ENCODE measurements at regions not wholly inside any gene's neighbourhood (a gene's known extent, or its start where the extent isn't known, plus 50 kb on each side); places are given as distances from the start of the nearest gene placed in this dataset.

DNA sequence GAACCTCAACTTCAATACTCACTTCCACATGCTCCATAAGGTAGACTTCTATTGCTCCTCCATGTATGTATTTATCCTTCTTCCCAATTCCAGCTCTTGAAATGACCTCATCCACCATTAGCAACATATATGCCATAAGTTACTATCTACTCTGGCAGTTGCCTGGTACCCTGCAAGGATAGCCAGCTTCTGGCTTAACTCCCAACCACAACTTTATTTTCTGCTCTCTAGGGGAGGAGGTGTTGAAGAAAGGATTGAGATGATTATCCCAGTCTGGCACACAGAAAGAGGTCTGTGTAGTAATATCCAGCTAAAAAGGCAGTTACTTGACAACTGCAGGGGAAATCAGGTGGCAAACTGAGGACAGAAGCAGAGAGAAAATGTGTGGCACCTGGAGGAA lies 71.5 kb upstream of the MDM1 start:
- Histone ChIP-seq H3K79me2 (ENCODE audit: low read length) (no peaks in the 10 kb centered on the region), H3F3A (ENCODE audit: low read length, unreplicated experiment) (no peaks in the 10 kb centered on the region), H4K20me1 (ENCODE audit: low read length) (no peaks in the 10 kb centered on the region), H3K4me1 (ENCODE audit: insufficient read depth, low read length) (peaks cover 23% of the 10 kb centered on the region), H3K9ac (ENCODE audit: low read length) (no peak overlapping the region), H3K4me2 (ENCODE audit: low read length) (no peak overlapping the region), H3K4me3 (ENCODE audit: low read length) (no peak overlapping the region), H3K9me3 (ENCODE audit: low read length) (no peaks in the 10 kb centered on the region), H3K27ac (ENCODE audit: low read length) (no peak overlapping the region), H3K27me3 (ENCODE audit: low read length) (no peaks in the 10 kb centered on the region), H3K9me2 (replicated peaks; ENCODE audit: low read length) (no peaks in the 10 kb centered on the region), H3K36me3 (ENCODE audit: low read depth, low read length) (no peaks in the 10 kb centered on the region), H2AFZ (ENCODE audit: low read length) (no peak overlapping the region)
- DNase-seq (no peak), ATAC-seq (no peak)
- no TSS peak for BruUV-seq (replicated peaks)
- intact Hi-C loops (cut with micrococcal nuclease) = no loop called here
- TF ChIP-seq EZH2phosphoT487 (IDR thresholded peaks at IDR 0.05; ENCODE audit: borderline replicate concordance, low read length) (no peak), EZH2 (IDR thresholded peaks at IDR 0.05; ENCODE audit: low read length, unreplicated experiment) (no peak)
- TF ChIP-seq, protein P1, sequence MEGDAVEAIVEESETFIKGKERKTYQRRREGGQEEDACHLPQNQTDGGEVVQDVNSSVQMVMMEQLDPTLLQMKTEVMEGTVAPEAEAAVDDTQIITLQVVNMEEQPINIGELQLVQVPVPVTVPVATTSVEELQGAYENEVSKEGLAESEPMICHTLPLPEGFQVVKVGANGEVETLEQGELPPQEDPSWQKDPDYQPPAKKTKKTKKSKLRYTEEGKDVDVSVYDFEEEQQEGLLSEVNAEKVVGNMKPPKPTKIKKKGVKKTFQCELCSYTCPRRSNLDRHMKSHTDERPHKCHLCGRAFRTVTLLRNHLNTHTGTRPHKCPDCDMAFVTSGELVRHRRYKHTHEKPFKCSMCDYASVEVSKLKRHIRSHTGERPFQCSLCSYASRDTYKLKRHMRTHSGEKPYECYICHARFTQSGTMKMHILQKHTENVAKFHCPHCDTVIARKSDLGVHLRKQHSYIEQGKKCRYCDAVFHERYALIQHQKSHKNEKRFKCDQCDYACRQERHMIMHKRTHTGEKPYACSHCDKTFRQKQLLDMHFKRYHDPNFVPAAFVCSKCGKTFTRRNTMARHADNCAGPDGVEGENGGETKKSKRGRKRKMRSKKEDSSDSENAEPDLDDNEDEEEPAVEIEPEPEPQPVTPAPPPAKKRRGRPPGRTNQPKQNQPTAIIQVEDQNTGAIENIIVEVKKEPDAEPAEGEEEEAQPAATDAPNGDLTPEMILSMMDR (conservative IDR thresholded peaks at IDR 0.05; ENCODE audit: low read depth, low read length) = no peak
- ChIA-PET CTCF (no interaction called here), POLR2A (ENCODE audit: unreplicated experiment) (no interaction called here)

GRCh38 chr12:68405343-68405781 lies 73.2 kb upstream of the MDM1 start:
- POLR2A ChIA-PET (ENCODE audit: unreplicated experiment) = no interaction called here
- Histone ChIP-seq H3K4me3 (ENCODE audit: low read length) (no peak overlapping the region), H3K27ac (ENCODE audit: low read length) (no peak overlapping the region), H3K27me3 (ENCODE audit: low read length) (no peaks in the 10 kb centered on the region), H2AFZ (ENCODE audit: low read length) (no peak overlapping the region), H3K36me3 (ENCODE audit: low read depth, low read length) (no peaks in the 10 kb centered on the region), H3K4me1 (ENCODE audit: insufficient read depth, low read length) (peaks cover 23% of the 10 kb centered on the region), H4K20me1 (ENCODE audit: low read length) (no peaks in the 10 kb centered on the region), H3K9me3 (ENCODE audit: low read length) (no peaks in the 10 kb centered on the region), H3K4me2 (ENCODE audit: low read length) (peak overlapping the region; percentile 60), H3K9me2 (replicated peaks; ENCODE audit: low read length) (no peaks in the 10 kb centered on the region), H3K9ac (ENCODE audit: low read length) (no peak overlapping the region), H3F3A (ENCODE audit: low read length, unreplicated experiment) (no peaks in the 10 kb centered on the region), H3K79me2 (ENCODE audit: low read length) (no peaks in the 10 kb centered on the region)
- intact Hi-C loops (cut with micrococcal nuclease) = loop anchor here (1.0 kb wide), 1 partner anchor 46 kb away; no protein-coding TSS in a partner anchor
- TF ChIP-seq, protein P1 (conservative IDR thresholded peaks at IDR 0.05; ENCODE audit: low read depth, low read length) = no peak
- no peak for TF ChIP-seq EZH2 (IDR thresholded peaks at IDR 0.05; ENCODE audit: low read length, unreplicated experiment)
- TF ChIP-seq EZH2phosphoT487 (IDR thresholded peaks at IDR 0.05; ENCODE audit: borderline replicate concordance, low read length) = no peak
- peak; percentile 23 for DNase-seq
- no TSS peak for BruUV-seq (replicated peaks)
- CTCF ChIA-PET = no interaction called here
- peak; percentile 51 for ATAC-seq

GRCh38 chr12:68406134-68406576 lies 74.0 kb upstream of the MDM1 start:
- no peaks in the 10 kb centered on the region for H3K27me3 ChIP-seq (ENCODE audit: low read length)
- no peaks in the 10 kb centered on the region for H3K36me3 ChIP-seq (ENCODE audit: low read depth, low read length)
- TF ChIP-seq, protein P1 (conservative IDR thresholded peaks at IDR 0.05; ENCODE audit: low read depth, low read length) = peak; percentile 62
- no peak for TF ChIP-seq EZH2 (IDR thresholded peaks at IDR 0.05; ENCODE audit: low read length, unreplicated experiment)
- no peak for TF ChIP-seq EZH2phosphoT487 (IDR thresholded peaks at IDR 0.05; ENCODE audit: borderline replicate concordance, low read length)
- H3K9me2 ChIP-seq (replicated peaks; ENCODE audit: low read length) = no peaks in the 10 kb centered on the region
- H3K27ac ChIP-seq (ENCODE audit: low read length) = no peak overlapping the region
- peak; percentile 84 for ATAC-seq
- H2AFZ ChIP-seq (ENCODE audit: low read length) = peak overlapping the region; percentile 53
- peak; percentile 75 for DNase-seq
- H3K9ac ChIP-seq (ENCODE audit: low read length) = no peak overlapping the region
- H3K9me3 ChIP-seq (ENCODE audit: low read length) = no peaks in the 10 kb centered on the region
- intact Hi-C loops (cut with micrococcal nuclease) = no loop called here
- H3F3A ChIP-seq (ENCODE audit: low read length, unreplicated experiment) = no peaks in the 10 kb centered on the region
- peak overlapping the region; percentile 60 for H3K4me2 ChIP-seq (ENCODE audit: low read length)
- CTCF ChIA-PET = no interaction called here
- no peaks in the 10 kb centered on the region for H3K79me2 ChIP-seq (ENCODE audit: low read length)
- POLR2A ChIA-PET (ENCODE audit: unreplicated experiment) = no interaction called here
- peaks cover 23% of the 10 kb centered on the region for H3K4me1 ChIP-seq (ENCODE audit: insufficient read depth, low read length)
- H3K4me3 ChIP-seq (ENCODE audit: low read length) = no peak overlapping the region
- no TSS peak for BruUV-seq (replicated peaks)
- no peaks in the 10 kb centered on the region for H4K20me1 ChIP-seq (ENCODE audit: low read length)
